ENCODE measurements at regions not wholly inside any gene's neighbourhood (a gene's known extent, or its start where the extent isn't known, plus 50 kb on each side); places are given as distances from the start of the nearest gene placed in this dataset.

DNA sequence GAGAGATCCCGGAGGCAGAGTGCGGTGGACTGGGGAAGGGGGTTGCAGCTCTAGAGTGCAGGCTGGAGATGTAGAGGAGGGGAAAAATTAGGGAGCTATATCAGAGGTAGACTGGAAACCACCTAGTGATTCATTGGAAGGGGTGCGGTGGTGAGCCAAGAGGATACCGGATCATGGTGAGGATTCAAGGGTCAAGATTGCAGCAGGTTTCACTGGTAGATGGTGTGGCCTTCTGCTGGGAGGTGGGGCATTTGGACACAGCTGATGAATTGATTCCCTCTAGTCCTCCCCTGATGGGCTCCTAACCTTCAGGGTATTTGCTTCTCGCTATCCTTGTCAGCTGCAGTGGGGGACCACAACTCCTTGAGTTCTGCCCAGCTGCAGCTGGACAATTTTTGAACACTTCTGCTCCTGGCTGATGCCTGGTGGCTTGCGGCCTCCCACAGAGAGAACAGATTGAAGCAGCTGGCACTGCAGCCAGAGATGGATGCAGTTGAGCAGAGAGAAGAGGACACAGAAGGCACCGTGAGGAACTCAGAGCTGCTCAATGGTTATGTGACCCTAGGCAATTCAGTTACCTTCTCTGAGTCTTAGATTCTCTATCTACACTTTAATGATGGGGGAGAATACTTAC lies 134.4 kb upstream of the ABCA1 start:
- DNase-seq (ENCODE audit: low spot score), result no peak
- FAIRE-seq, result no peak

DNA sequence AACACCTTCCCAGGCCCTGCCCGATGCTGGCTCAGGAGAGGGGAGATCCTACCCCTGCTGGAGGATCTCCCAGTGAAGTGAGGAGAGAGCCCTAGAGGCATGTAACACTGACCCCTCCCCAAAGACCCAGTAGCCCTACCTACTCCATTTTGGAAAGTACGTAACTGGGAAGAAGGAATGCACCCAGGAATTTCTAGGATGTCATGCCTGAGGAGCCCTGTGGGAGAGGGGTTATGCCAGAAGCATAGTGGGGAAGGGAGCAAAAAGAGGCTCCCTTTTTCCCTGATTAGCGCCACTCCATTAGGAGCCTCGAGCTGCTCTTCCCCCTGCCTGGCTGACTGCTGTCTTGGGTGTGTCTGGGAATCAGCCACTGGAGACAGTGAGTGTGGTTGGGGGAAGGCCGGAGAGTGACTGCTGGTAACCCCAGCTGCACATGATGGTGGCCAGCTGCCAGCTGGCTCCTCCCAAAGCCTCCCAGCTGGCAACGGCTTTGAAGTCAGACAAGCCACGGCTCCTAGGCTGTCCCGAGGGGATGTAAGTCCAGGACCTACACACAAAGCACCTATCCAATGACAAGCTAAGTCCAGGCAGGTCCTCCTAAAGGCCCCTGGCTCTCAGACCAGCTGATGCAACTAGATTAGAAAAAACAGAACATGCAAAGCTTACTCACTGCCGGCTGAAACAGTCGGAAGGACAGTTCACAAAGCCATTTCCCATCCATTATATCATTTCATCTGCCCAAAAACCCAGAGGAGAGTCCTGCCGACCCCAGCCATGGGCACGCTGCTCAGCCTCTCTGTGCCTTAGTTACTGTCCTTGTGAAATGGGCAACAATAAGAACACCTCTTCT lies 136.5 kb upstream of the ABCA1 start:
- FAIRE-seq, result peak; percentile 80

DNA sequence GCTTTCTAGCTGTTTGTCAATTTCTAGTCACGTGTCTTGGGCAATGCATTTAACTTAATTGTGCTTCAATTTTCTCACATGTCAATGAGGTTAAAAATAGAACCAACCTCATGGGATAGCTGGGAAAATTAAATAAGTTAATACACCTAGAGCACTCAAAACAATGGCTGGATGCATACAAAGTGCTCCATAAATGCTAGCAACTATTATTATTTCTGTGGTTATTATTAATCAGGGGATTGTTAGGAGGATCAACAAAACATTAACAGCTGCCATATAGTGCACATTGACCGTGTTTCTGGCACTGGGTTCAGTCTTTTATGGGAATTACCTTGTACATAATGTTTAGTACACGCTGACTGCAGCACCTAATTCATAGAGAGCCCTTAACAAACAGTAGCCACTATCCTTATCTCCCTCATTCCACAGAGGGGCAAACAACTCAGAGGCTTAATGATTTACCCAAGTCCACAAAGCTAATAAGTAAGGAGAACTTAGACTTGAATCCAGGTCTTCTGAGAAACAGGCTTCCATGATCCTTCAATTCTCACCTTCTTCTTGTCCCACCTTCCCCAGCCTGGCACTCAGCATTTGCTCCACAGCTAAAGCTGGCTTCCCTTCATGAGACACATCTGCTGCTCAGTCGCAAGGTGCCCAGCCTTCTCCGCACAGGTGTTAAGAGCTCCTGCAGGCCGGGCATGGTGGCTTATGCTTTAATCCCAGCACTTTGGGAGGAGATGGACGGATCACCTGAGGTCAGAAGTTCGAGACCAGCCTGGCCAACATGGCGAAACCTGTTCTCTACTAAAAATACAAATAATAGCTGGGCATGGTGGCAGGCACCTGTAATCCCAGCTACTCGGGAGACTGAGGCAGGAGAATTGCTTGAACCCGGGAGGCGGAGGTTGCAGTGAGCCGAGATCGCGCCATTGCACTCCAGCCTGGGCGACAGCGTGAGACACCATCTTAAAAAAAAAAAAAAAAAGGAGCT lies 137.4 kb upstream of the ABCA1 start:
- DNase-seq (ENCODE audit: low spot score) (no peak), FAIRE-seq (no peak)

More for the DNA sequence above, 136.5 kb upstream of the ABCA1 start:
- DNase-seq (ENCODE audit: low spot score), result peak; percentile 93

DNA sequence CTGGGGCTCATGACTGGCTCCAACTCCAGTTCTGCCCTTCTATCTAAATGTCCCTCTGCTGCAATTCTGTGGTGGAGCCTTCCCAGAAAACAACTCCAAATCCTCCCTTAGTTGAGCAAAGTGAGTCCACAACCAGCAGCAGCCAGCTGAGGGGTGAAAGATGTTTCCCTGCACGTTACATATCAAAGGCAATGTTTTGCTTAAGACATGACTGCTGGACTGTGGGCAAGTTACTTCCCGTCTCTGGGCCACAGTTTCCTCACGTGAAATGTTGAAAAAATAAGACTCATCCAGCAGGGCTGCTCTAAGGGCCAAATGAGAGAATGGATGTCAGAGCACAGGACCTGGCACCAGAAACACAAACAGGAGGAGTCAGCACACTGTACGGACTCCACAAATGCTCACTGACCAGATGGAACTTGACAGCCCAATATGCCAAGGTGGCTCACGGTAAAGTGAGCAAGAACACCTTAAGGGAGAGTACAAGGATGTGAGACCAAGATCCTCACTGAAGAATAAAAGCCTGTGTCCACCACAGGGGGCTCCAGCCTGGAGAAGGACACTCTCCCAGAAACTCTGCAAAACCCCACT lies 138.4 kb upstream of the ABCA1 start:
- DNase-seq (ENCODE audit: low spot score), result no peak
- FAIRE-seq, result no peak

DNA sequence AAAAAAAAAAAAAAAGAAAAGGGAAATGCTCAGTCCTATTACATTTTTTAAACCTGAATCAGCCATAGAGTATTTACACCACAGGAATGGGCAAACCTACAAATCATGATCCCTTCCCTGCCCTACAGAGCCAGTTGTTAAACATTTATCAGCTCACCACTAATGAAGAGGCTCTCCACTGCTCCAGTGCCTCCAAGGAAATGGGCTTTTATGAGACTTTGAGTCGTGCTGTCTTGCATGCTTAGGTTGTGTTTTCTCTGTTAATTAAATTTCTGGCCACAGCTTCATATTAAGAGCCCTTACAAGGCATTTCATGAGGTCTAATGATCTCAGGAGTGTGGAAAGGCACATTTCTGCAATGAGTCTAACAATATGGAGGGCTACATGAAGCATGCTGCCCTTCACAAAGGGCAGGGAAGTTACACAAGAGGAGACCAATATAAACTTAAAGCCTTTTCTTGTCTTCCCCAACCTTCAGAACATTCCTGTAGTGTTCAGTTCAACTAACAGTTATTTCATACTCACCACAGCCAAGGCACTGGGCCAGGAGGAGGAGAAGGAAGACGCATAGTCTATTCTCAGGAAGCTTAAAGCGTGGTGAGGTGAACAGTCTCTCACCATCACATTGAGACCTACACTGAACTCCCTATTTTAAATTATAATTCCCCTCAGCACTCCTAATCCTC lies 140.1 kb upstream of the ABCA1 start:
- FAIRE-seq, result peak; percentile 40

DNA sequence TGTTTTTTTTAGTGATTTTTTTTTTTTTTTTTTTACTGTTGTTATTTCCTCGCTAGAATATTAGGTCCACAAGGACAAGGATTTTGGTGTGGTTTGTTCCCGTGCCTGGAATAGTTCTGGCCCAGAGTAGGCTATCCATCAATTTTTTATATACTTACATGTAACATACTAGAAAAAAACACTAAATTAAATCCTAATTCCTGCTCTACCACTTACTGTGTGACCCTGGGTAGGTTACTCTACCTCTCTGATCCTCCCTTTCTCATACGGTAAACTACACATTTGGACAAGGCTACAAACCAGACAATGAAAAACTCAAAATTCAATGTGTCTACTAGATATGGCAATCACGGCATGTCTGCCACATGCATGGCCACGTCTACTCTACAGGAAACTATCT lies 141.3 kb upstream of the ABCA1 start:
- FAIRE-seq, result no peak
- DNase-seq (ENCODE audit: low spot score), result no peak

More for the DNA sequence above, 140.1 kb upstream of the ABCA1 start:
- peak; percentile 55 for DNase-seq (ENCODE audit: low spot score)

DNA sequence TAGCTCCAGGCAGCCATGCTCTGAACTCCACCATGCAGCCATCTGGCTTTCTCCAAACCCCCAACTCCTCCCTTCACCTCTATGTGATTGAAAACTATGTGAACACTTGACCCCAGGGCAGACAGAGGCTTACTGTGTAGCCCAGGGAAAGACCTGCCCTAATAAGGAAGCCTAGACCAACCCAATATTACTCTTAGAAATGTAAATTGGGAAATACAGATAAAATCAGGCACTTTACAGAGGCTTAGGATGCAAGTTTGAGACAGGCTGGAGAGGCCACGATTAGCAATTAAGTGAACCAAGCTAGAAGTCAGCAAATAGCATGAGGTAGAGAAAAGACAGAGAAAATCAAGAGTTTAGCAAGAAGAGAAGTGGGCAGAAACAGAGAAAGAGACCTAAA lies 141.7 kb upstream of the ABCA1 start:
- no peak for DNase-seq (ENCODE audit: low spot score)
- FAIRE-seq, result no peak

DNA sequence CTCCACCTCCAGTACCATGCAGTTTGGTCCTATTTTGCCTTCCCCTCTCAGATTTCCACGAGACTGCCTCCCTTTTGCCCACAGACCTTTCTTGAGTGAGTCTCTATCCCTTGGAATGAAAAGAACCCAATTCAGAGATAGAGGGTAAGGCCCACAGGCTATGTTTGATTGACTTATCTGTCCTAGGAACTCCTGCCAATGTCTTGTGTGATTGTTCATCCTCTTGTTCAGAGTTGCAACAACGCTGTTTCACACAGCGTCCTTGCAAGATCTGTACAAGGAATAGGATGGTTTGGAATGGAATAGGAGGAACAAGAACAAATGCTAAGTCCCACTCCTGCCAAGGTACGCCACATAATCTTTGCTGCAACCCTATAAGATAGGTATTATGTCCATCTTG lies 142.2 kb upstream of the ABCA1 start:
- no peak for DNase-seq (ENCODE audit: low spot score)
- FAIRE-seq, result no peak

DNA sequence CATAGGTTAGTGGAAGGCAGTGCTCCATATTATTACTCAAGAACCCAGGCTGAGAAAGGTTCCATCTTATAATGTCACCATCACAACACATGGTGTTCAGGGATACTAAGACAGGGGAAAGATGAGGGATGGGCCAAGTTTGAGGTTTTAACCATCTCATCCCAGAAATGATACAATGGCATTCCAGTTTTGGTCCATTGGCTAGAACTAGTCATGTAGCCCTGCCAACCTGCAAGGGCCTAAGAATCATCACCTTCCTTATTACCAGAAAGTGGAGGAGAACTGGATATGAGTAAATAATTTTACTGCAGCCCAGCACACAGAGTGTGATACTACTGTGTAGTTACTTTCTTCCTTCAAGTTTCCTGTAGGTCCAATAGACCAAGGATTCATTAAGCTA lies 144.5 kb upstream of the ABCA1 start:
- no peak for FAIRE-seq

DNA sequence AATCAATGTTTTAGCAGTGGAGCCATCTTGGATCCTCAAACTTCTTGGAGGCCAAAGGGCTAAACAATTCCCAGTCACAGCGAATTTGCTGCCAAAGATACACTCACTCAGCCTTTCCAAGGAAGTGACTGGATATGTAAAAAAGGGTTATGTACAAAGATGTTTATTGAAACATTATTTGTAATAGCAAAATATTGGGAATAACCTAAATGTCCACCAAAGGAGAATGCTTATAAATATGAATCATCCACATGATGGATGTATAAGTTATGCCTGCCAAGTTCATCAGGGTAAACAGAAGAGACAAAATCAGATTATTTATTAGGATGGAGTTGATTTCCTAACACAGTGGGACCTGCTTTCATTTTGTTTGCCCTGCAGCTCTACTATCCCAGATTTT lies 145.2 kb upstream of the ABCA1 start:
- no peak for FAIRE-seq
- DNase-seq (ENCODE audit: low spot score), result no peak

More for the DNA sequence above, 144.5 kb upstream of the ABCA1 start:
- no peak for DNase-seq (ENCODE audit: low spot score)

DNA sequence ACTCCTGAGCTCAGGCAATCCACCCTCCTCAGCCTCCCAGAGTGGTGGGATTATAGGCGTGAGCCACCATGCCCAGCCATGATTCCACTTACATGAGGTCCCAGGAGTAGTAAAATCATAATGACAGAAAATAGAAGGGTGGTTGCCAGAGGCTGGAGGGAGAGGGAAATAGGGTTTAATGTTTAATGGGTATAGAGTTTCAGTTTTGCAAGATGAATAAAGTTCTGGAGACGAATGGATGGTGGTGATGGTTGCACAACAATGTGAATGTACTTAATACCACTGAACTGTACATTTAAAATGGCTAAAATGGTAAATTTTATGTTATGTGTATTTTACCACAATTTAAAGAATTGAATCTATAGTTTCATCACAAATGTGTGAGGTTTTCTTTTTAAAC lies 146.5 kb upstream of the ABCA1 start:
- DNase-seq (ENCODE audit: low spot score), result no peak

DNA sequence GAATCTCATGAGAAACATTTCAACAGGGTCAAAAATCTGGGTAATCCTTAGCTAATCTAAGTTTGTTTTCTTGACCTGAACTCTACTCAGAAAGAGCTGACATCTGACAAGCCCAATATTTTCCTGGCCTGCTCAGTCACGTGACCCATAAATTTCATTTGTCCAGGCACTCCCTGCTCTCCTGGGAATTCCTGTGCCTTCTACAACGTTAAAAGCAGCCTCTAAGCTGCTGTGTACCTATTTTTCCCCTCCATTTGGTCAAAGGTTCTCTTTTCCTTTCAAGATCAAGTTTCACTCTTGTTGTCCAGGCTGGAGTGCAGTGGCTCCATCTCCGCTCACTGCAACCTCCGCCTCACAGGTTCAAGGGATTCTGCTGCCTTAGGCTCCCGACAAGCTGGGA lies 148.8 kb upstream of the ABCA1 start:
- DNase-seq (ENCODE audit: low spot score), result no peak
- no peak for FAIRE-seq

More for the DNA sequence above, 146.5 kb upstream of the ABCA1 start:
- FAIRE-seq, result no peak

DNA sequence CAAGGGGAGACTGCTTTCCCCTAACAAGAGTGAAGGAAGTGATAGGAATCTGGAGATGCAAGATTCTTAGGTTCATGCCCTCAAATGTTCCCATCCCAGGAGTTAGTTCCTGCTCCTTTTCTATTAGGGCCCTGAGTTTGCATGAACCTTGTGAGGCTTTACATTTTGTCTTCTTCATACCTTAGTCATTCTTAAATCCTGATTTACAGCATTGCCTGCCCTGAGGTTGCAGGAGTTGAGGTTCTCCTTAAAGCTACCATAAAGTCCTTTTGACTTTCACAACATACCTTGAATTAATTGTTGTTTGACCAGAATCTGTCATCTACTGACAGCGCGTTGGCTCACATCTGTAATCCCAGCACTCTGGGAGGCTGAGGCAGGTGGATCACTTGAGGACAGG lies 151.5 kb upstream of the ABCA1 start:
- no peak for FAIRE-seq
- no peak for DNase-seq (ENCODE audit: low spot score)

DNA sequence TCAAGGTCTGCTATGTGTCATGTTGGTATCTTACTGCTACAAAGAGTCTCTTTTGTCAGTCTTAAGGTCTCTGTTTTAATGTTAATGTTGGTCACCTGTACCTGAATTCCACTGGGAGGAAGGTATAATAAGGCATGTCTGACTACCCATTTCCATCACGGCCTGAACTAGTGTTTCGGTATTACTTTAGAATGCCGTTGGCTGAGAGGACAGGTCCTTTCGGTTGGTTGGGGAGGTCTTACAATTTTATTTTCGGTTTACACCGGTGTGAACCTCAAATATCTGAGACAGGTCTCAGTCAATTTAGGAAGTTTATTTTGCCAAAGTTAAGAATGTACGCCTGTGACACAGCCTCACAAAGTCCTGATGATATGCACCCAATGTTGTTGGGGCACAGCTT lies 154.9 kb upstream of the ABCA1 start:
- DNase-seq (ENCODE audit: low spot score) (no peak), FAIRE-seq (no peak)

DNA sequence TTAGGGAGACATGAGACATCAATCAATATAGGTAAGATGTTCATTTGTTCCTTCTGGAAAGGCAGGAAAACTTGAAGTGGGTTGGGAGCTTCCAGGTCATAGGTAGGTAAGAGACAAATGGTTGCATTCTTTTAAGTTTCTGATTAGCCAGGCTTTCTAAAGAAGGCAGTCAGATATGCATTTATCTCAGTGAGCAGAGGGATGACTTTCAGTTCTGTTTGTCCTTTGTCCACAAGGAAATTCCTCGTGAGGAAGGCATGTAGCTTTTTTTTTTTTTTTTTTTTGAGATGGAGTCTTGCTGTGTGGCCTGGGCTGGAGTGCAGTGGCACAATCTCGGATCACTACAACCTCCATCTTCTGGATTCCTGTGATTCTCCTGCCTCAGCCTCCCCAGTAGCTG lies 155.3 kb upstream of the ABCA1 start:
- FAIRE-seq (no peak), DNase-seq (ENCODE audit: low spot score) (no peak)

DNA sequence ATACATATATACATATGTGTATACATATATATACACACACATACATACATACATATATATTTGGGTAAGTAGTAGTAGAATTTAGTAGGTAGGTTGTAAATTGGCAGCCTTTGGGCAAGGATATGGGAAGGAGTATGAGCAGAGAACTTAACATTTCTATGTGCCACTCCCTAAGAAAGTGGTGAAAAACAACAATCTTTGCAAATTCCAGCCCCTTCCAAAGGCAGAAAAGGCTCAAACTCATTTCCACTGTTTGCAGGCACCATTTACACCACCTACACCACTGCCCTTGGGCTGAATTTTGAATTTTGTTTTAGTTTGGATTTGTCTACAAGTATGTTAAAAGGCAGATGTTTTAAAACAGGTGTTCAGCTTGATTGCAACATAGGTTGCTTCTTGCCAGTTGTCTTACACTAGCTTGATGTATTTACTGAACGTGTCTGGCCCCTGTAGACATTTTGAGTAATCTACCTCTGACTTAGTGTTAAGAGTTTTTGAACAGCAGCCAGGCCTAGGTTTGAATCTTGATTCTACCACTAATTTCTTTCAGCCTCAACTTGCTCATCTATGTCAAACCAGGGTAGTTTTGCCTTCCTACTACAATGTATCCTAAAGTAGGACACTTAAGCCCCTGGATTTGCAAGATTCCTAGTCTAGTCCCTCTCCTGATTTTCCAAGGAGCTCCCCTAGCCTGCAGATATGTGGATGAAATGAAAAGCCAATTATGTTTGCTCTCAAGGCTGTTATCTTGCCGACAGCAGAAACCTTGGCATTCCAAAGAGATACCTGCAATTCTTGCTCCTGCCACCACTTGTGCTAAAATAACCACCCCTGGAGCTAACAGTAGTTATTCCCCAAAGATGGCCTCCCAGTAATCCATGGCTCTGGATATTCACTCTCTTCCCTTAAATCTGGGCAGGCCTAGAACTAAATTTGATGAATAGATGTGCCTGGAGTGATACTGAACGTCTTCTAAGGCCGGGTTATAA lies 156.2 kb upstream of the SLC44A1 start:
- DNase-seq (ENCODE audit: low spot score) (no peak), FAIRE-seq (no peak)

DNA sequence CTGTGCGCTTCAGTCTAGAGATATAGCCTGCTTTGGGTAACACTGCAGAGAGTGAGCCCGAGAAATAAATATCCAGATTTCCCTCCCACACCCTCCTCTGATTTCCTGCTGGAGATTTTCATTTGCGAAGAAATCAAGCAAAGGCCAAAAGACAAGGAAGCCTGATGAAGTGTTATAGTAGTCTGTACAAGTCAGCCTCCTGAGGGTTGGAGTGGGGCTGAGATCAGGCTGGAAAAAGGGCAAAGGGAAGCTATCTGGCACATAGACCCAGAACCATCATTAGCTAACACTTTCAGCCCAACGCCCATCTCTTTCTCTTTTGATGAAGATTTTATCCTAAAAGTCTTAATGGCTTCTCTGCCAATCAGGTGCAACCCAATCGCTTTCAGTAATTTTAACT lies 154.6 kb upstream of the SLC44A1 start:
- FAIRE-seq, result no peak
- DNase-seq (ENCODE audit: low spot score), result no peak

DNA sequence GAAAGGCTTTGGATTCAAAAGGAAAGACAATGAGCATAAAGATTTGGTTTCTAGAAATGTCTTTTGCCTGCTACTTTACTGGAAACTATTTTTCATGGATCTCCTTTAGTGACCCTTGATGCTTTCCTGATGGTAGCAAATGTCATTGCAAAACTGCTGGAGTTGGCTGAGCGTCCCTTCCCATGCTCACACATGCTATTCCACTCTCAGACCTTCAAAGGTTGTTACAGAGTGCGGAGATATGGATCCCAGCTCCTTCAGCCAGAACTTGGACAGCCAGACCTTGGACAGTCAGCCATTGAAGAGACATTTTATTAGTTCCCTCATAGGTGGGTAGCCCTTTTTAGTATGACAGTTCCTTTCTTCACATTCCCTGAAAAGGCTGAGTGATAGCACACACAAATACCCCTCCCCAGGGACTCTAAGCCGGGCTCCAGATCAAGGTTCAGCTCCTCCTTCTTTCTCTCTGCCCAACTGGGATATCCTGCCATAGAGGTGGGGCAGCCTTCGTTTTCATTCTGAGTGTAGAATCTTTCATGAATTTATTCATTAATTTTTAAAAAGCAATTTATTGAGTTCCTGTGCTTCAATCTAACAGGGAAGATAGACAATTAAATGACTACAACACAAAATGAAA lies 153.3 kb upstream of the SLC44A1 start:
- DNase-seq (ENCODE audit: low spot score) (no peak), FAIRE-seq (no peak)

DNA sequence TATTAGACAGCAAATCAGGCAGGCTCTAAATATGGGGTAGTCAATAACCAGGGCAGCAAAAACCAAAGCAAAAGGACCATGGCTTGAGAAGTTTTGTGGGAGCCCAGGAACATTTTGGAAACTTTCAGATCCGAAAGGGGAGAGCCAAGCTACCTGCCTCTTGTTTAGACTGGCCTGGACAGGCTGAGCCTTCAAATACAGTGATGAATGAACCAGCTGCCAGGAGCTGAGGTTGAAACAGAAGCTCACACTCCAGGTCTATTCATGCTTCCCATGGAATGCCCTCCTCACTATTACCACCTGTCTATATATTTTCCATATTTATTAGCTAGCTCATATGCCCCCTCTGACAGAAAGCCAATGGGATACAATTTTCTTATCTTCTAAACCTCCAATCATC lies 150.8 kb upstream of the SLC44A1 start:
- FAIRE-seq (no peak), DNase-seq (ENCODE audit: low spot score) (no peak)

Measured in urothelium cell line (cell line).